Stomach (tissue), 8 donors: ENCODE measurements at regions not wholly inside any gene's neighbourhood (a gene's known extent, or its start where the extent isn't known, plus 50 kb on each side); places are given as distances from the start of the nearest gene placed in this dataset.

ENCODE experiments used
- DNase-seq, 2 donors: peaks; one replicate each; pipeline versions ENCODE4 v3.0.0 to v3.0.0-alpha.2; 2013 to 2019
- H3K27ac ChIP-seq, 5 donors: fragments of 200-600 bp in 4 of 5; sonication (generic) in 4 of 5; one replicate each; pipeline ENCODE4 v1.5.1; 2013 to 2019; ENCODE audit warnings: mild to moderate bottlenecking in 1 of 5, moderate library complexity in 1 of 5
- H3K27me3 ChIP-seq, 3 donors: fragments of 200-600 bp; sonication (generic); one replicate each; pipeline ENCODE4 v1.5.1; 2017 to 2019; ENCODE audit warnings: mixed run types in 1 of 3
- H3K36me3 ChIP-seq, 4 donors: fragments of 200-600 bp; sonication (generic); 1 replicate in 3 of 4; 2 replicates in 1 of 4; pipeline ENCODE4 v1.5.1; 2016 to 2019
- H3K4me1 ChIP-seq, 4 donors: fragments of 200-600 bp; sonication (generic); one replicate each; pipeline ENCODE4 v1.5.1; 2016 to 2019
- H3K4me3 ChIP-seq, 4 donors: fragments of 200-600 bp; sonication (generic) in 3 of 4; one replicate each; pipeline ENCODE4 v1.5.1; 2016 to 2019; ENCODE audit warnings: mild to moderate bottlenecking in 1 of 4
- H3K9me3 ChIP-seq, 4 donors: fragments of 200-600 bp; sonication (generic); one replicate each; pipeline ENCODE4 v1.5.1; 2016 to 2019
- EP300 ChIP-seq: sonication (generic); formaldehyde crosslinking; IDR thresholded peaks from one replicate; pipeline ENCODE4 v1.6.1; 2017; ENCODE audit warnings: antibody characterized with exemption
- POLR2A ChIP-seq, 4 donors: fragments of 450-650 bp; IDR thresholded peaks; one replicate each; pipeline ENCODE4 v1.6.1; 2016; ENCODE audit warnings: antibody characterized with exemption in 4 of 4, control low read depth in 2 of 4, mild to moderate bottlenecking in 1 of 4, moderate library complexity in 1 of 4
- POLR2AphosphoS5 ChIP-seq, 3 donors: sonication (generic); formaldehyde crosslinking; IDR thresholded peaks; one replicate each; pipeline ENCODE4 v1.6.1; 2016; ENCODE audit warnings: antibody characterized with exemption in 3 of 3
- WGBS, 5 donors: extraction: QIAGEN DNeasy Blood & Tissue Kit in 3 of 5; methylation state at CpG; one replicate each; pipeline versions ENCODE4 v1.1.5 to v1.1.7; 2013 to 2018; 5-methylcytosine and 5-hydroxymethylcytosine counted together
- intact Hi-C: fragments of 100-400 bp; cut with DNase I; formaldehyde crosslinking; loops from one replicate; pipeline ENCODE4 v1.15.1; 2023; ENCODE audit warnings: low total_unique reads
- TF ChIP-seq, protein P1 (sequence below), 7 experiments: fragments of 450-650 bp in 4 of 7; fragments of 200-600 bp in 3 of 7; sonication (generic) in 3 of 7; IDR thresholded peaks; one replicate each; pipeline ENCODE4 v1.5.1; 2016 to 2019; ENCODE audit warnings: antibody characterized with exemption in 7 of 7, control low read depth in 2 of 7, mild to moderate bottlenecking in 1 of 7
- donor health status: healthy with polysubstance abuse.
- donor health status: Bipolar disorder and iron deficiency.
- donor health status: healthy.

DNA sequence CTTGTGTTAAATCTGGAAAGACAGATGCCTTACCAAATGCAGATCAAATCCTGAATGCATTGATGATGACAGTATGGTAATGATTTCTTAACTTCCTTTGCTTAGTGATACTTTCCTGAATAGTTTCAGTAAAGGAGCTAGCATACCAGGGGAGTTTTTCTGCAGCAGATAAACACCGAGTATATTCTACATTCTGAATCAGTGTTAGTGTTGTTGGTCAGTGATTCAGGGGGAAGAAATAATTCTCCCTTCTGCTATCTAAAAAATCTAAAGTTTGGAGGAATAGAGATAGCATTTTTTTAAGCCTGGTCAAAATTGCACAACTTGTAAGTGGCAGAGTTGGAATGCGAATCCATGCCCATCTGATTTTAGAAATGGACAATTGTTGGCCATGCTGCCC, 512.2 kb upstream of the MARCKS start:
- no peak overlapping the region for H3K4me3 ChIP-seq
- TF ChIP-seq POLR2A (IDR thresholded peaks at IDR 0.05) (no peak), POLR2AphosphoS5 (IDR thresholded peaks at IDR 0.05) (no peak), EP300 (no peak)
- TF ChIP-seq, protein P1, sequence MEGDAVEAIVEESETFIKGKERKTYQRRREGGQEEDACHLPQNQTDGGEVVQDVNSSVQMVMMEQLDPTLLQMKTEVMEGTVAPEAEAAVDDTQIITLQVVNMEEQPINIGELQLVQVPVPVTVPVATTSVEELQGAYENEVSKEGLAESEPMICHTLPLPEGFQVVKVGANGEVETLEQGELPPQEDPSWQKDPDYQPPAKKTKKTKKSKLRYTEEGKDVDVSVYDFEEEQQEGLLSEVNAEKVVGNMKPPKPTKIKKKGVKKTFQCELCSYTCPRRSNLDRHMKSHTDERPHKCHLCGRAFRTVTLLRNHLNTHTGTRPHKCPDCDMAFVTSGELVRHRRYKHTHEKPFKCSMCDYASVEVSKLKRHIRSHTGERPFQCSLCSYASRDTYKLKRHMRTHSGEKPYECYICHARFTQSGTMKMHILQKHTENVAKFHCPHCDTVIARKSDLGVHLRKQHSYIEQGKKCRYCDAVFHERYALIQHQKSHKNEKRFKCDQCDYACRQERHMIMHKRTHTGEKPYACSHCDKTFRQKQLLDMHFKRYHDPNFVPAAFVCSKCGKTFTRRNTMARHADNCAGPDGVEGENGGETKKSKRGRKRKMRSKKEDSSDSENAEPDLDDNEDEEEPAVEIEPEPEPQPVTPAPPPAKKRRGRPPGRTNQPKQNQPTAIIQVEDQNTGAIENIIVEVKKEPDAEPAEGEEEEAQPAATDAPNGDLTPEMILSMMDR (IDR thresholded peaks at IDR 0.05), result no peak
- H3K4me1 ChIP-seq, result no peaks in the 10 kb centered on the region
- intact Hi-C loops, result no loop called here
- H3K27me3 ChIP-seq, result no peaks in the 10 kb centered on the region
- H3K36me3 ChIP-seq, result no peaks in the 10 kb centered on the region
- WGBS, 5 donors, result 89 to 99% (median 91%) methylated on average over 2 of the region's 2 CpGs
- no peak overlapping the region for H3K27ac ChIP-seq
- no peaks in the 10 kb centered on the region for H3K9me3 ChIP-seq
- no peak for DNase-seq

DNA sequence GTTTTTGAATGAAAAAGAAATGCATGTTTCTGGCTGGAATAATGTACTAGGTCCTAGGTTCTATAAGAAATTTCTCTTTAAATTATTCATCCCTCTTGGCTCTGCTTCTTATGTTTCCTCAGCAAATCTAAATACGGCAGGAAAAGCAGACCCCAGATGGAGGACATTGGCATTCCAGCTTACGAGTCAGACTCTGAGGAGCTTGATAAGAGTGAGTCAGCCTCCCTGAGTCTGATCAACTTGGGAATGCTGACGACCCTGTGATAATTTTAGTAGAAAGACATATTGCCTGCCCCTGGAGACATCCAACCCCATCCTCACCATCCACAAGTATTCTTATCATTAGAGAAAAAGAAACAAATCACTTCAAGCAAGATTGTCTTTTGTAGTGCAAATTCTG, 509.7 kb upstream of the MARCKS start:
- WGBS, 5 donors, result 65 to 83% (median 79%) methylated on average over 3 of the region's 3 CpGs
- no peak for TF ChIP-seq POLR2AphosphoS5 (IDR thresholded peaks at IDR 0.05)
- no peak for TF ChIP-seq POLR2A (IDR thresholded peaks at IDR 0.05)
- TF ChIP-seq, protein P1 (IDR thresholded peaks at IDR 0.05), result no peak
- TF ChIP-seq EP300, result no peak
- intact Hi-C loops, result no loop called here
- Histone ChIP-seq H3K4me3 (no peak overlapping the region), H3K27me3 (no peaks in the 10 kb centered on the region), H3K9me3 (no peaks in the 10 kb centered on the region), H3K36me3 (no peaks in the 10 kb centered on the region), H3K27ac (no peak overlapping the region), H3K4me1 (peaks cover 10 to 21% (median 15%) of the 10 kb centered on the region in 4 donors)
- no peak for DNase-seq

DNA sequence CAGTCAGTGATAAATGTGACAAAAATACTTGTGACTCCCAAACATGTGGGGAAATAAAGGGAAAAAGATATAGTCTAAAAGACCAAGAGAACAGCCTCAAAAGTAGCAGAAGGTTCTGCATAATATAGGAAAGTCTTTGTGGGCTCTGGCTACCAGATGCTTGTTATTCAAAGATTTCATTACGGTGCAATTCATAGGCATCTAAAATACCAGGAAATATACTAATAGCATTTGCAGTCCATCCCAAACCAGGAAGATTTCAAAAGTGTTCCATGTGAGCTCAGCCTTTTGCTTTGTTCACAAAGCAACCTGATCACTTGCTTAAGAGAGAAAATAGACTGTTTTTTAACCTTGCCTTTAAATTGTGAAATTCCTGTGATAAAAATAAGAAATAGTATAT, 506.7 kb upstream of the MARCKS start:
- Histone ChIP-seq H3K27me3 (no peaks in the 10 kb centered on the region), H3K36me3 (no peaks in the 10 kb centered on the region), H3K27ac (no peak overlapping the region), H3K4me1 (peaks cover 12 to 25% (median 17%) of the 10 kb centered on the region in 4 donors), H3K9me3 (no peaks in the 10 kb centered on the region), H3K4me3 (no peak overlapping the region)
- DNase-seq, result no peak
- intact Hi-C loops, result no loop called here
- TF ChIP-seq EP300, result no peak
- TF ChIP-seq, protein P1 (IDR thresholded peaks at IDR 0.05), result no peak
- no peak for TF ChIP-seq POLR2A (IDR thresholded peaks at IDR 0.05)
- no peak for TF ChIP-seq POLR2AphosphoS5 (IDR thresholded peaks at IDR 0.05)
- 0 to 78% (median 39%) methylated on average over 1 of the region's 1 CpG for WGBS, 5 donors

DNA sequence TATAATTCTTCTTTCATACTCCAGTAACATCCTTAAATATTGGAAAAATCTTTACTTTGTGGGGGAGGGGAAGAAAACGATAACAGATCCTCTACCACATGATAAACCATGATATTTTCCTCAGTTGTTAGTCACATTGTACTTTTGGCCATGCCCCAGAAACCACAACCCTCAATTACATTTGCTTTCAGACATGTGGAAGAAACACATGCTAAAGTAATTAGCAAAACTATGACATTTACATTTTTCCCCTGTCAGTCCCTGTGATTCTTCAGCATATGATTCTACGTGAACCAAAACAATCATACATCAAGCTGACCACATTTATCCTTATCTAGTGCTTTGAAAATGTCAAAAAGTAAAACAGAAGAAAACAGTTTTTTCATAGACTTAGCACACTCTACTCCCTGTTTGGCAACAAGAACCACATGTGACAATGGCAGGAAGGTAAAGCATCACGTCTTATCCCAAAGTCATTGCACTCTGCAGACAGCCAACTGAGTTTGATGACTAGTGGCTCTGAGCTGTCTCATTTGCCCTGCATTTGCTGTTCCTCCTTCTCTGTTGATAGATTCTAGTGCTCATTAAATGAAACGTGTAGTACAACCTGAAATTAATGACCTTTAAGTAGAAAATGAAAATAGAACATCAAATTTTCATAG, 505.8 kb upstream of the MARCKS start:
- TF ChIP-seq, protein P1 (IDR thresholded peaks at IDR 0.05), result no peak
- no peak for TF ChIP-seq POLR2AphosphoS5 (IDR thresholded peaks at IDR 0.05)
- TF ChIP-seq EP300, result no peak
- no peak overlapping the region for H3K27ac ChIP-seq
- no peaks in the 10 kb centered on the region for H3K36me3 ChIP-seq
- intact Hi-C loops, result no loop called here
- peak in 1 of 2 donors; percentile 32 for DNase-seq
- no peaks in the 10 kb centered on the region for H3K27me3 ChIP-seq
- H3K4me1 ChIP-seq, result peaks cover 12 to 25% (median 17%) of the 10 kb centered on the region in 4 donors
- no peaks in the 10 kb centered on the region for H3K9me3 ChIP-seq
- H3K4me3 ChIP-seq, result no peak overlapping the region
- WGBS, 5 donors, result 30 to 46% (median 33%) methylated on average over 4 of the region's 4 CpGs
